Psoas muscle (tissue), 7 donors: ENCODE measurements at regions not wholly inside any gene's neighbourhood (a gene's known extent, or its start where the extent isn't known, plus 50 kb on each side); places are given as distances from the start of the nearest gene placed in this dataset.

ENCODE experiments used
- ATAC-seq, 4 donors: fragments of 200-7000 bp; cut with Tn5 transposase; one replicate each; pipeline ENCODE4 v1.9.1; 2020; ENCODE audit warnings: moderate library complexity in 3 of 4, mild to moderate bottlenecking in 2 of 4
- DNase-seq, 2 donors: peaks; one replicate each; pipeline ENCODE4 v3.0.0-alpha.2; 2020
- H3K27ac ChIP-seq: fragments of 200-600 bp; one replicate; pipeline ENCODE4 v1.8.0; 2022
- H3K27me3 ChIP-seq, 3 donors: fragments of 200-600 bp in 1 of 3; one replicate each; pipeline versions ENCODE4 v1.6.1 to v1.8.0; 2013 to 2022; ENCODE audit warnings: low read length in 2 of 3, mild to moderate bottlenecking in 2 of 3, moderate library complexity in 1 of 3; ENCODE audit not compliant: insufficient read depth in 3 of 3
- H3K36me3 ChIP-seq, 2 donors: fragments of 200-600 bp in 1 of 2; one replicate each; pipeline versions ENCODE4 v1.6.1 to v1.8.0; 2013 to 2022; ENCODE audit warnings: low read depth in 1 of 2, mild to moderate bottlenecking in 1 of 2, moderate library complexity in 1 of 2; ENCODE audit not compliant: insufficient read depth in 1 of 2
- H3K4me1 ChIP-seq: fragments of 200-600 bp; one replicate; pipeline ENCODE4 v1.8.0; 2022
- H3K4me3 ChIP-seq: fragments of 200-600 bp; one replicate; pipeline ENCODE4 v1.8.0; 2022; ENCODE audit warnings: mild to moderate bottlenecking
- H3K9me3 ChIP-seq: fragments of 200-600 bp; one replicate; pipeline ENCODE4 v1.8.0; 2022
- WGBS, 3 donors: extraction: QIAGEN DNeasy Blood & Tissue Kit; methylation state at CpG; one replicate each; pipeline versions ENCODE4 v1.1.6 to v1.1.7; 2013; 5-methylcytosine and 5-hydroxymethylcytosine counted together
- intact Hi-C, 2 donors: fragments of 100-400 bp; cut with DNase I; formaldehyde crosslinking; loops; one replicate each; pipeline versions ENCODE4 v1.11.0 to v1.14.2; 2022
- TF ChIP-seq, protein P1 (sequence below): fragments of 200-600 bp; IDR thresholded peaks from one replicate; pipeline ENCODE4 v1.8.0; 2022; ENCODE audit warnings: antibody characterized with exemption
- donor health status: healthy with polysubstance abuse.
- donor health status: DM: no; HTN: no; CAD: no; lungs with moderate emphysema.
- donor health status: Bipolar disorder and iron deficiency.
- donor health status: healthy.
- donor health status: DM: yes; HTN: yes; CAD: no.
- donor health status: DM: no; HTN: no; CAD: no.
- donor health status: DM: yes; HTN: yes; CAD: no.

DNA sequence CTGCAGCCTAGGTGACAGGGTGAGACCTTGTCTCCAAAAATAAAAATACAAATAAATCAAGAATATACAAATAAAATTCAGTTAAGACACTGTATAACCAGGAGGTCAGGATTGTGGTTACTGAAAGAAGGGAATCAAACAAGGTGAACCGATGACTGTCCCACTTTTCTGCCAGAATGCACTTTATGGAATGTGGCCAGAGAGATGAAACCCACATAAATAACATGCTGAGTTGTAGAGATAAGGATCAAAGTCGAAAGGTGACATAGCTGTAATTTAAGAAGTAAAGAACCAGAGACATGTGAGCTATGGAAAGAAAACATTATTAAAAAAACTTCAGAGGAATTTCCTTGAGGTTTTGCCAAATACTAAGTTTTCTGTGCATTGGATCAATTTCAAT lies 1098.2 kb upstream of the USP15 start:
- no peak for ATAC-seq
- TF ChIP-seq, protein P1, sequence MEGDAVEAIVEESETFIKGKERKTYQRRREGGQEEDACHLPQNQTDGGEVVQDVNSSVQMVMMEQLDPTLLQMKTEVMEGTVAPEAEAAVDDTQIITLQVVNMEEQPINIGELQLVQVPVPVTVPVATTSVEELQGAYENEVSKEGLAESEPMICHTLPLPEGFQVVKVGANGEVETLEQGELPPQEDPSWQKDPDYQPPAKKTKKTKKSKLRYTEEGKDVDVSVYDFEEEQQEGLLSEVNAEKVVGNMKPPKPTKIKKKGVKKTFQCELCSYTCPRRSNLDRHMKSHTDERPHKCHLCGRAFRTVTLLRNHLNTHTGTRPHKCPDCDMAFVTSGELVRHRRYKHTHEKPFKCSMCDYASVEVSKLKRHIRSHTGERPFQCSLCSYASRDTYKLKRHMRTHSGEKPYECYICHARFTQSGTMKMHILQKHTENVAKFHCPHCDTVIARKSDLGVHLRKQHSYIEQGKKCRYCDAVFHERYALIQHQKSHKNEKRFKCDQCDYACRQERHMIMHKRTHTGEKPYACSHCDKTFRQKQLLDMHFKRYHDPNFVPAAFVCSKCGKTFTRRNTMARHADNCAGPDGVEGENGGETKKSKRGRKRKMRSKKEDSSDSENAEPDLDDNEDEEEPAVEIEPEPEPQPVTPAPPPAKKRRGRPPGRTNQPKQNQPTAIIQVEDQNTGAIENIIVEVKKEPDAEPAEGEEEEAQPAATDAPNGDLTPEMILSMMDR, result no peak
- DNase-seq, result no peak
- Histone ChIP-seq H3K27me3 (no peaks in the 10 kb centered on the region), H3K36me3 (no peaks in the 10 kb centered on the region), H3K9me3 (peaks cover 5% of the 10 kb centered on the region), H3K4me1 (no peaks in the 10 kb centered on the region), H3K27ac (no peak overlapping the region), H3K4me3 (no peak overlapping the region)
- intact Hi-C loops, result no loop called here
- WGBS, 3 donors, result 13 to 48% (median 34%) methylated on average over 2 of the region's 2 CpGs

DNA sequence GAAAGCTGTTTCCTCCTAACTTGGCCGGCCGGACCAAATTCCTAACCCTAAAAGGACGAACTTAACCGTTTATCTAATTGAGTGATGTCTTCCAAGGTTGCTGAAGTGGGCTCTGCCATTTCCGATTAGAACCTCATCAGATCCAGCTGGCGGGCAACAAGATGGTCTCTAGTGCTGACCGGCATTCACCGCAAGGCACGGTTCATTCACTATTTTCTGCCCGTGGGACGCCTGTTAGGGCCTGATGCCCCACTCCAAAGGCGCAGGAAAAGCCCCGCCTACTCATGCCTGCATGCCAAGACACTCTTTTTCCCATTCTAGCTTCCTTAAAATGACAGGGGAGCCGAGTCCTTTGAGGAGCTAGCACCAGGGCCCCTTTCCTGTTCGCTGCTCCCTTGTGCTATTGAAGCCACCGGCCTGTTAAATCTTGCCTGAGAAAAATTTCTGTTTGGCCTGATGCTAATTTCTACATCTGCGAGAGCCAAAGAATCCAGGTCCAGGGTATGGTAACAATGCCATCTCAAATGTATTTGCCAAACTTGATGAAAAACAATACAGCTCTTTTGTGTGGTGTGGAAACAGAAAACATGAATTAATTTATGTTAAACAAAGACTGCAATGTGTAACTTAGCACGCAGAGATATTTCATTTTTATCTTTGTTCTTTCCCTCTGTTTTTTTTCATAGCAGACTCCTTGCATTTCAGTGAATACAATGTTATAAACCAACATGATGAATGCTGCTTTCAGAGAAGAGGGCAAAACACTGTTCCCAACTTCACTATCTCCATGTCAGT lies 1071.2 kb upstream of the USP15 start:
- H3K4me3 ChIP-seq, result no peak overlapping the region
- no peaks in the 10 kb centered on the region for H3K4me1 ChIP-seq
- H3K27me3 ChIP-seq, result no peaks in the 10 kb centered on the region
- H3K27ac ChIP-seq, result no peak overlapping the region
- WGBS, 3 donors, result 65 to 78% (median 73%) methylated on average over 18 of the region's 18 CpGs
- ATAC-seq, result no peak
- DNase-seq, result no peak
- intact Hi-C loops, result no loop called here
- no peaks in the 10 kb centered on the region for H3K9me3 ChIP-seq
- no peaks in the 10 kb centered on the region for H3K36me3 ChIP-seq
- TF ChIP-seq, protein P1, result no peak

GRCh38 chr12:61213646-61214045 lies 1046.6 kb upstream of the USP15 start:
- no peaks in the 10 kb centered on the region for H3K4me1 ChIP-seq
- TF ChIP-seq, protein P1, result no peak
- ATAC-seq, result no peak
- H3K9me3 ChIP-seq, result no peaks in the 10 kb centered on the region
- H3K27me3 ChIP-seq, result no peaks in the 10 kb centered on the region
- no peaks in the 10 kb centered on the region for H3K36me3 ChIP-seq
- DNase-seq, result no peak
- no peak overlapping the region for H3K27ac ChIP-seq
- H3K4me3 ChIP-seq, result no peak overlapping the region
- intact Hi-C loops, result no loop called here
- 67 to 78% (median 71%) methylated on average over 3 of the region's 3 CpGs for WGBS, 3 donors

DNA sequence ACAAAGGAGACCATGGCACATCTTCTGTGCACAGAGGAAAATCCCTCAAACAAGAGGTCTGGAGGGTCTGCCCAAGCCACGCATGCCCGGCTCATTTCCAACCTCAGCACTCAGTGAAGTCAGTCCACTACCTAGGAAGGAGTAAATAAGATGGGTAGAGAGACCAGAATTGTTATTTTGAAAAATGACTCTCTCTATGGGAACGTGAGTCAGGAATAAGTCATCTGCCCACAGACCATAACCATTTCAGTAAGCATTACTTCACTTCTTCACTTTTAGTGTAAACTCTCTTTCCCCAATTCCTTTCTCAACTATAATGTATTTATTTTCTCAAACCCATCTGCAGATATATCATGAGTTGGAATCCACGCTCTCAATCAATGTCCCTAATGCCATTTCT lies 1039.9 kb upstream of the USP15 start:
- DNase-seq (no peak), ATAC-seq (no peak)
- Histone ChIP-seq H3K36me3 (no peaks in the 10 kb centered on the region), H3K9me3 (no peaks in the 10 kb centered on the region), H3K27ac (no peak overlapping the region), H3K4me1 (no peaks in the 10 kb centered on the region), H3K27me3 (no peaks in the 10 kb centered on the region), H3K4me3 (no peak overlapping the region)
- intact Hi-C loops, result no loop called here
- TF ChIP-seq, protein P1, result no peak
- 86 to 90% (median 87%) methylated on average over 4 of the region's 4 CpGs for WGBS, 3 donors

- ATAC-seq (no peak), DNase-seq (no peak)
- intact Hi-C loops, result no loop called here
- H3K36me3 ChIP-seq, result no peaks in the 10 kb centered on the region
- H3K4me1 ChIP-seq, result no peaks in the 10 kb centered on the region
- no peak overlapping the region for H3K4me3 ChIP-seq
- WGBS, 3 donors, result 78 to 87% (median 80%) methylated on average over 5 of the region's 5 CpGs
- H3K9me3 ChIP-seq, result peaks cover 2% of the 10 kb centered on the region
- TF ChIP-seq, protein P1, result no peak
- no peaks in the 10 kb centered on the region for H3K27me3 ChIP-seq
- no peak overlapping the region for H3K27ac ChIP-seq
Observed at GRCh38 chr12:61232040-61232439, 1028.2 kb upstream of the USP15 start.
